Right ventricle myocardium inferior (tissue), 1 donor: ENCODE measurements at regions not wholly inside any gene's neighbourhood (a gene's known extent, or its start where the extent isn't known, plus 50 kb on each side); places are given as distances from the start of the nearest gene placed in this dataset.
"Not testable (repeated sequence)": the region's sequence is repeated elsewhere in the genome, so short reads cannot be mapped to it uniquely, and the experiment has no call there.

Experiments used
- ATAC-seq: fragments of 200-7000 bp; cut with Tn5 transposase; one replicate; pipeline ENCODE4 v1.9.1; 2020; ENCODE audit warnings: mild to moderate bottlenecking, moderate library complexity
- DNase-seq: peaks from one replicate; pipeline ENCODE4 v3.0.0; 2021; ENCODE audit errors: missing footprints
- intact Hi-C: fragments of 100-400 bp; cut with DNase I; formaldehyde crosslinking; loops from one replicate; pipeline ENCODE4 v1.11.0; 2022
- donor health status: DM: no; HTN: yes; CAD: no; lungs with severe emphysema.

GRCh38 chr12:82529101-82529500 lies 157.6 kb upstream of the TMTC2 start:
- intact Hi-C loops: loop anchor here (5.0 kb wide), 1 partner anchor 1978 kb away; no protein-coding TSS in a partner anchor
- DNase-seq: no peak
- ATAC-seq: no peak

DNA sequence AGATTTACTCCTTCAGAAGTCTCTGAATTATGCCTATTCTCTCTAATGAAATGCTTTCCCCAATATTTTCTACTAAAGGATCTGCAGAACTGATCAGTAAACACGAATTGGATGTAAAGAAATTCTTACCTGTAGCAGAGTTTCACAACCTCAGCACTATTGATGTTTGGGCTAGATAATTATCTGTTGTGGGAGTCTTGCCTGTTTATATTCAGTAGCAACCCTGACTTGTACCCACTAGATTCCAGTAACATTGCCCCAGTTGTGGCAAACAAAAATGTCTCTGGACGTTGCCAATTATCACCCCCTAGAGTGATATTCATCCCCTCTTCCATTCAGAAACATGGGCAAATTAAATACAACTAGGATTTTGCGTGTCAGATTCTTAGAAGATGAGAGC lies 156.8 kb upstream of the TMTC2 start:
- DNase-seq (no peak), ATAC-seq (no peak)
- intact Hi-C loops: loop anchor here (5.0 kb wide), 1 partner anchor 1977 kb away; no protein-coding TSS in a partner anchor

DNA sequence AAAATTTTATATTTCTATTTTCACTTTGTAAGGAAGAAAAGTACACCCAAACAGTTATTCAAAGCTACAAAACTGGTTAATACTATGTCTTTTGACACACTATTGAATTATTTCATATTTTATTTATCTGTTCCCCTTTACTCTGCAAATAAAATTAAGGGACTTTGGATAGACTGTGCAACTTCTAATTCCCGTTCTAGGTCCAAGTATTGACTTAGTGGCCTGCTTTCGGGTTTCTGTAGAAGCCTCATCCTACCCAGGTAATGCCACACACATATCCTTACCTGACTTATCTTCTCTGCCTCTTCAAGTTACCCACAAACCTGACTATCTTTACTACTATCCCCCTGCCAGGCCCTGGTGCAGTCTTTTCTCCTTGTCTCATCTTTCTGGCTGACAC lies 156.3 kb upstream of the TMTC2 start:
- DNase-seq (no peak), ATAC-seq (no peak)
- intact Hi-C loops: no loop called here

GRCh38 chr12:82533341-82533740 lies 153.4 kb upstream of the TMTC2 start:
- ATAC-seq: no peak
- intact Hi-C loops: no loop called here

DNA sequence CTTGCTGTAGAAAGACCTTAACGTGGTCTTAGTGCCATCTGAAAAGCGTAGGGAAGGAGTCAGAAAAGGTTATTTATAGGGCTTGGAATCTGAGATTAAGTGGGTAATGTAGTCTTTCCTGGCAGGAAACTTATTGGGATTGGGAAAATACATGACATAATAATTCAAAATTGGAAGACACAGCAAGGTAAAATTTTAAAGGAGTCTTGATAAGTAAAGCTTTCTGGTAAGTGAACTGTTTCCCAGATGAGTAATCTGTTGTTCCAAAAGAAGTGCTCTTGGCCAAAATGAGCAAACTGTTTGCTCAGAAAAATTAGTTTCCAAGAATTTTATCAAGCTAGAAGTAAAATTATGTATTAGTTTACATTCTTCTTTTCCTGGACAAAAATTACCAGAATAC lies 149.3 kb upstream of the TMTC2 start:
- intact Hi-C loops: no loop called here
- ATAC-seq: no peak
- DNase-seq: no peak

More at GRCh38 chr12:82533341-82533740, 153.4 kb upstream of the TMTC2 start:
- no peak for DNase-seq

GRCh38 chr12:82554529-82554928 lies 132.2 kb upstream of the TMTC2 start:
- intact Hi-C loops: no loop called here
- ATAC-seq (no peak), DNase-seq (no peak)

DNA sequence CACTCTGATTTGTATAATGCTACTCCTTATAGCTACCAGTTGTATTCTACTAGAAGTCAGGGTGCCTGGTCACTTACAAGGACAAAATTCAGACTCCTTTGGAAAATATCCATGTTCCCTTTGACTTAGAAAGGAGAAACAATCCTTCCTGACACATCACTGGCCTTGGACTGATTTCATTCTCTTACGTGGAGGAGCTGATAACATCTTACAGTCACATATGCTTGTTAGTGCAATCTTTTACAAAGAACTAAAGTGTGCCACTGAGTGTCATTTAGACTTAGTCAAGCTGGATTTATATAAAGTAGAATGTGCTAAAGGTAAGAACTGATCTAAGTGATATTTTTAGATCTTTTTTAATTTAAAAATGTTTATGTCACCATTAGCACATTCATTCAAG lies 131.0 kb upstream of the TMTC2 start:
- DNase-seq: no peak
- no peak for ATAC-seq
- intact Hi-C loops: no loop called here

DNA sequence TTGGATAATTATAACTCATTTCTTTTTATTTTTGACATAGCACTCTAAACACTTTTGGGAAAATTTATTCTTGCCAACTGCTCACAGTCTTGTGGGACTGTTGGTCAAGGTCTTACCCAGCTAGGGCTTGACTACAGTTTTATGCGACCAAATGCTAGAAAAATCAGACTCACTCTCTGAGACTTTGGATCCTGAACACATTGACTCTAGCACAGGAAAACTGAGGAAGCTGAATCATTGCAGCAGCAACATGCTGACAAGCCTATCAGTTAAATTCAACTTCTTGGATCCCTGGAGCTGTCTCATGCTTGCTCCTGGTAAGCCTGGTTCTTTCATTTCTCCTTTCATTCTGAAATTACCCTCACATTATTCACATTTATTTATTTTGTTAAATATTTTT lies 120.7 kb upstream of the TMTC2 start:
- intact Hi-C loops: no loop called here
- no peak for DNase-seq

GRCh38 chr12:82567688-82568087 lies 119.0 kb upstream of the TMTC2 start:
- intact Hi-C loops: no loop called here
- ATAC-seq (no peak), DNase-seq (no peak)

More for the DNA sequence above, 120.7 kb upstream of the TMTC2 start:
- no peak for ATAC-seq

GRCh38 chr12:82574191-82574590 lies 112.5 kb upstream of the TMTC2 start:
- DNase-seq (no peak), ATAC-seq (no peak)
- intact Hi-C loops: no loop called here

GRCh38 chr12:82578725-82579124 lies 108.0 kb upstream of the TMTC2 start:
- ATAC-seq (no peak), DNase-seq (no peak)
- intact Hi-C loops: no loop called here

GRCh38 chr12:82583756-82584155 lies 103.0 kb upstream of the TMTC2 start:
- no peak for ATAC-seq
- intact Hi-C loops: no loop called here
- DNase-seq: no peak

DNA sequence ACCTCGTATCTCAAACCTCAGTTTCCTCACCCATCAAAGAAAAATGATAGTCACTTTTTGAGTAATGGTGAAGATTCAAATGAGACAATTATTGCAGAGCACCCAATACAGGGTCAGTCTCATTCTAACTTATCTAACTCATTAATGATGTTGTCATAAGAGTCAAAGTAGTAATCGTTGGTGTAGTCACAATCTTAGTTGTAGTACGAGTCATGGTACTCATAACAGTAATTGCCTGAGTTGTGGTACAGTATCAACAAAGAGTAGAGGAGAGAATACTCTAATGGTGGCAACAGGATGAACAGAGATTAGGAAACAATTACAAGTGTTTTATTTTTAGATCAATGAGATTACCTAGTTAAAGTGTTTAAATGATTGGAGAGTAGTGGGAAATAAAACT lies 93.6 kb upstream of the TMTC2 start:
- DNase-seq: no peak
- intact Hi-C loops: no loop called here
- ATAC-seq: no peak

- DNase-seq (no peak), ATAC-seq (no peak)
- intact Hi-C loops: no loop called here
Measured at GRCh38 chr12:82593901-82594396, 92.8 kb upstream of the TMTC2 start.

GRCh38 chr12:82595941-82596340 lies 90.8 kb upstream of the TMTC2 start:
- ATAC-seq: no peak
- DNase-seq: no peak
- intact Hi-C loops: no loop called here

DNA sequence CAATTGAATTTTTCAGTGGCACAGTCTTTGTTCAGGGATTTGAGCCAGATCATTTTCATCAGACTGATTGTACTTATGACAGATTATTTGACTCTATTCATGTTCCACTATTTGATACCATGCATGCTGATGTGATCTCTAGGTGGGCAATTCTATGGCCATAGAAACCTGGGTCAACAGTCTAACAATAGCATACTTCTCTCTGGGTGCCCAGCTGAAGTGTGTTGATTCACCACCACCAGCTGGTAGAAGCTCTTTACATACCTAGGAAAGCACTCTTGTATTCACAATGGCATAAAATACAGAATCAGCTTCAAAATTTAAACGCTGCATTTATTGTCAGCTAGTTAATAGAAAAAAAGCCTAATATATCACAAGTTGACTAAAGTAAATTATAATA lies 90.2 kb upstream of the TMTC2 start:
- intact Hi-C loops: no loop called here
- DNase-seq: no peak
- ATAC-seq: no peak

DNA sequence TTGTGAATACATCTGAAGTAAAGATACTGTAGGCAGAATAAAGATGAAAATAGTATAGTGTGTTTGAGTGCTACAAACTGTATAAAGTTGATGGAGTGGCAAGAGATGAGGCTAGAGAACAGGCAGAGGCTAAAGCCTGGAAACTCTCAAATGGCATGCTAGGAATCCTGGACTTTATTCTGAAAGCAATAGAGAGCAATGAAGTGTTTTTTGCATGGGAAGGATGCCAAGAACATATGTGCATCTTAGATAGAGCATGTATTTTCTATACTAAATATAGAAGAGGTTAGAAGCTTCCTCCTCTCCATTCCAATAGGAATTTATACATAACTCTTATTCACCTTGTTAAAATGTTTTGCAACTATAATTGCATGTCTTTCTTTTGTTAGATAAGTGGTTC lies 86.3 kb upstream of the TMTC2 start:
- no peak for ATAC-seq
- intact Hi-C loops: no loop called here
- DNase-seq: no peak

DNA sequence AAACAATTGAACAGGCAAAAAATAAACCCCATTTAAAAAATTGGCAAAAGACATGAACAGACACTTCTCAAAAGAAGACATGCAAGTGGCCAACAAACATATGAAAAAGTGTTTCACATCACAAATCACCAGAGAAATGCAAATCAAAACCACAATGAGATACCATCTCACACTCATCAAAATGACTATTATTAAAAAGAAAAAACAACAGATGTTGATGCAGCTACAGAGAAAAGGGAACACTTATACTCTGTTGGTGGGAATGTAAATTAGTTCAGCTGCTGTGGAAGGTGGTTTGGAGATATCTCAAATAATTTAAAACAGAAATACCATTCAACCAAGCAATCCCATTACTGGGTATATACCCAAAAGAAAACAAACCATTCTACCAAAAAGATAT lies 83.1 kb upstream of the TMTC2 start:
- ATAC-seq, intact Hi-C loops, DNase-seq: not testable (repeated sequence)

DNA sequence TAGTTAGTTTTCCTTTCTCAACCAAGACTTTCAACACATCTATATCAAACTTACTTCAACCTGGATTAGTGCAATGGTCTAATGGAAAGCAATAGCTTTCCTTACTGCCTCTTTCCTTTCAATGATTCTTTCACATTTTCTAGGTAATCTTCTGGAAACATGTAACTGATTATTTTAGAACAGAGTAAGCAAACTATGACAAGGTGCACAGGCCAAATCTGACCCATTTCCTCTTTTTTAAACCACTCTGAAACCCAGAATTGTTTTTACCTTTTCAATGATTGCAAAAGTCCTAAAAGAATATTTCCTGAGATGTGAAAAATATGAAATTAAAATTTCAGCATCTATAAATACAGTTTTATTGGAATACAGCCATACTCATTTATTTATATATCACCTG lies 81.6 kb upstream of the TMTC2 start:
- intact Hi-C loops: no loop called here
- no peak for DNase-seq
- ATAC-seq: no peak

DNA sequence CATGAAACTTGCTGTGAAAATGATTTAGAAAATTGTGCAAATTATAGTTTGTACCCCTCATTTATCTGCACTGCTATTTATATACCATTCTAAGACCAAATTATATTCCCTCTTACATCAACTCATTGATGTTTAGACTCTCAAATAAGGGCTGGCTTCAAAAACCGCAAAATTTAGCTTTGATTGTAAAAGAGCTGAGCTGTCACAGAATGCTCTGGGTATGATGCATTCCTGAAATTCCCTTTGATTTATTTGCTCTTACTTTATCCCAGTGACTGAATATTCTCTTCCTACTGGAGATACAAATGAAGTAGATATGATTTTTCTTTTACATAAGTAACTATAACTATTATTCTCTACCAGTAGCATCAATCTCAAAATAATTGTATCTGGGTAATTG lies 78.0 kb upstream of the TMTC2 start:
- intact Hi-C loops: no loop called here
- DNase-seq: no peak
- ATAC-seq: no peak

DNA sequence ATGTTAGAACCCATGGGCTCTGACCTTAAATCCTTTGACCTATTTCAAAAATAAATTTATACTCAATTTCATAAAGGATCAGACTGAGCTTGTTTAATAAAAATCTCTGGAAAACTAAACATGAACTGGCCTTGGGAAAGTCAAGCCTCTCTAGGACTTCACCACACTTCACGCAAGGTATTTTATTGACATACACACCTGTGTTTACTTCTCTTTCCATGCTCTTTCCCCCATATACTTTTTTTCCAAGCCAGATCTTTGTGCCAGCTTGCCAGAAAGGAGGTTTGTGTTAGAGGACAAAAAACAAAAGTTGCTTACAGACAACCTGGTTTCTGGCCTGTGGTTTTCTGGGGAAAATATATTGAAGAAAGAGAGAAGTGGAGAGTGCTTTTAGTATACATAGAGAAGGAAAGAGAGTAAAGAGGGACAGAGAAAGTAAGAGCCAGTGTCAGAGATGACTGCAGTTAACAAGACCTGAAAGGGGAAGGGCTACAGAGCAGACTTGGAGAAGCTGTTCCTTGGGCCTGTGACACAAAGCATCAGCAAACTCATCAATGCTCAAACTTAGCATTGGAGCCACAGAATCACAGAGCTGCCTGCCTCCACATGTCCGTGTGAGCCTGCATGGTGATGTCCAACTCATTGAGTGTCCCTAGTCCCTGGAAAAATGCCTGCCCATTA lies 77.3 kb upstream of the TMTC2 start:
- intact Hi-C loops: no loop called here
- DNase-seq (no peak), ATAC-seq (no peak)
